ENCODE measurements at regions not wholly inside any gene's neighbourhood (a gene's known extent, or its start where the extent isn't known, plus 50 kb on each side); places are given as distances from the start of the nearest gene placed in this dataset.

GRCh38 chr4:189773909-189774308 lies 166.8 kb upstream of the FRG1 start:
- TF ChIP-seq POLR2AphosphoS5 (IDR thresholded peaks at IDR 0.05) (no peak), POLR2A (IDR thresholded peaks at IDR 0.05) (no peak)

Measured in spleen (tissue), 3 donors.